ENCODE measurements at regions not wholly inside any gene's neighbourhood (a gene's known extent, or its start where the extent isn't known, plus 50 kb on each side); places are given as distances from the start of the nearest gene placed in this dataset.
"Not testable (repeated sequence)": the region's sequence is repeated elsewhere in the genome, so short reads cannot be mapped to it uniquely, and the experiment has no call there.

- no peak for DNase-seq (ENCODE audit: low spot score)
Measured at GRCh38 chr4:85018983-85019382, 52.5 kb upstream of the WDFY3 start.

GRCh38 chr4:85019411-85019810 lies 52.9 kb upstream of the WDFY3 start:
- DNase-seq (ENCODE audit: low spot score) = no peak

GRCh38 chr4:85024671-85025070 lies 58.2 kb upstream of the WDFY3 start:
- no peak for DNase-seq (ENCODE audit: low spot score)

GRCh38 chr4:85028910-85029309 lies 62.4 kb upstream of the WDFY3 start:
- no peak for DNase-seq (ENCODE audit: low spot score)

GRCh38 chr4:85029453-85029852 lies 63.0 kb upstream of the WDFY3 start:
- no peak for DNase-seq (ENCODE audit: low spot score)

- no peak for DNase-seq (ENCODE audit: low spot score)
Measured at GRCh38 chr4:85030156-85030555, 63.7 kb upstream of the WDFY3 start.

GRCh38 chr4:85033838-85034237 lies 67.3 kb upstream of the WDFY3 start:
- not testable (repeated sequence) for DNase-seq (ENCODE audit: low spot score)

GRCh38 chr4:85039526-85039925 lies 73.0 kb upstream of the WDFY3 start:
- no peak for DNase-seq (ENCODE audit: low spot score)

- not testable (repeated sequence) for DNase-seq (ENCODE audit: low spot score)
Measured at GRCh38 chr4:85043812-85044496, 77.5 kb upstream of the WDFY3 start.

GRCh38 chr4:85050736-85051135 lies 84.2 kb upstream of the WDFY3 start:
- DNase-seq (ENCODE audit: low spot score) = no peak

GRCh38 chr4:85051526-85051925 lies 85.0 kb upstream of the WDFY3 start:
- DNase-seq (ENCODE audit: low spot score) = no peak

GRCh38 chr4:85054925-85055324 lies 88.4 kb upstream of the WDFY3 start:
- not testable (repeated sequence) for DNase-seq (ENCODE audit: low spot score)

- no peak for DNase-seq (ENCODE audit: low spot score)
Measured at GRCh38 chr4:85058551-85058950, 92.1 kb upstream of the WDFY3 start.

- no peak for DNase-seq (ENCODE audit: low spot score)
Measured at GRCh38 chr4:85061974-85062373, 95.5 kb upstream of the WDFY3 start.

- DNase-seq (ENCODE audit: low spot score) = no peak
Measured at GRCh38 chr4:85062466-85062865, 96.0 kb upstream of the WDFY3 start.

- DNase-seq (ENCODE audit: low spot score) = no peak
Measured at GRCh38 chr4:85067342-85067741, 100.9 kb upstream of the WDFY3 start.

- no peak for DNase-seq (ENCODE audit: low spot score)
Measured at GRCh38 chr4:85078016-85078415, 111.5 kb upstream of the WDFY3 start.

GRCh38 chr4:85081196-85081595 lies 114.7 kb upstream of the WDFY3 start:
- no peak for DNase-seq (ENCODE audit: low spot score)

GRCh38 chr4:85084371-85085094 lies 118.0 kb upstream of the WDFY3 start:
- DNase-seq (ENCODE audit: low spot score) = peak; percentile 6

- no peak for DNase-seq (ENCODE audit: low spot score)
Measured at GRCh38 chr4:85086721-85087120, 120.2 kb upstream of the WDFY3 start.

- DNase-seq (ENCODE audit: low spot score) = no peak
Measured at GRCh38 chr4:85092536-85092935, 126.0 kb upstream of the WDFY3 start.

GRCh38 chr4:85092943-85093342 lies 126.5 kb upstream of the WDFY3 start:
- DNase-seq (ENCODE audit: low spot score) = no peak

- DNase-seq (ENCODE audit: low spot score) = no peak
Measured at GRCh38 chr4:85094735-85095134, 128.2 kb upstream of the WDFY3 start.

- DNase-seq (ENCODE audit: low spot score) = no peak
Measured at GRCh38 chr4:85102606-85103005, 136.1 kb upstream of the WDFY3 start.
